A673 (cell line): ENCODE measurements at regions not wholly inside any gene's neighbourhood (a gene's known extent, or its start where the extent isn't known, plus 50 kb on each side); places are given as distances from the start of the nearest gene placed in this dataset.

Experiments used
- EZH2 ChIP-seq: fragments of 200-600 bp; sonication (generic); IDR thresholded peaks from 2 replicates; pipeline ENCODE4 v1.6.1; 2017; ENCODE audit warnings: borderline replicate concordance, low read depth, mild to moderate bottlenecking, mixed read lengths, antibody characterized with exemption, low read length; ENCODE audit not compliant: poor library complexity, severe bottlenecking
- TF ChIP-seq, protein P1 (sequence below): fragments of 300-800, 200-600 bp; sonication (generic); conservative IDR thresholded peaks from 2 replicates; pipeline ENCODE4 v1.5.1; 2017; ENCODE audit warnings: low read depth, mild to moderate bottlenecking, antibody characterized with exemption, low read length, moderate library complexity, mixed read lengths

DNA sequence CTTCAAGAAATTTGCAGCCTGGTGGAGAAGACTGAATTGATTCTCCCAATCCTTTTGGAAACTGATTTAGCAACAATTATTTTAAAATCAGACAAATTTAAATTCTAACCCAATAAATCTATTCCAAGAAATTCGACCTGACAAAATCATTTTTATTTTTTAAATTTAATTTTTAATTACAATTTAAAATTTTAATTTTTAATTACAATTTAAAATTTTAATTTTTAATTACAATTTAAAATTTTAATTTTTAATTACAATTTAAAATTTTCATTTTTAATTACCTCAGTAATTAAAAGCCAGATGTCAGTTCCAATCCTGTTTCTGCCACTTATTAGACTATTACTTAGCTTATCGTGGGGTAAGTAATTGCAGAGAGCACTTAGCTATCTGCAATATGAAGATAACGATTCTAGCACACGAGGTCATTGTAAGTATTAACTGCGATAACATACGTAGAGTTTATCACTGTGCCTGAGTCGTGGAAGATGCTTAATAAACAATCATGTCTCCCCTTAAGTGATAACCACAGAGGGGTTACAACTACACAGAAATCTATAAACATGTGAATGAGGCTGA, 346.4 kb upstream of the SLC24A2 start:
- TF ChIP-seq, protein P1, sequence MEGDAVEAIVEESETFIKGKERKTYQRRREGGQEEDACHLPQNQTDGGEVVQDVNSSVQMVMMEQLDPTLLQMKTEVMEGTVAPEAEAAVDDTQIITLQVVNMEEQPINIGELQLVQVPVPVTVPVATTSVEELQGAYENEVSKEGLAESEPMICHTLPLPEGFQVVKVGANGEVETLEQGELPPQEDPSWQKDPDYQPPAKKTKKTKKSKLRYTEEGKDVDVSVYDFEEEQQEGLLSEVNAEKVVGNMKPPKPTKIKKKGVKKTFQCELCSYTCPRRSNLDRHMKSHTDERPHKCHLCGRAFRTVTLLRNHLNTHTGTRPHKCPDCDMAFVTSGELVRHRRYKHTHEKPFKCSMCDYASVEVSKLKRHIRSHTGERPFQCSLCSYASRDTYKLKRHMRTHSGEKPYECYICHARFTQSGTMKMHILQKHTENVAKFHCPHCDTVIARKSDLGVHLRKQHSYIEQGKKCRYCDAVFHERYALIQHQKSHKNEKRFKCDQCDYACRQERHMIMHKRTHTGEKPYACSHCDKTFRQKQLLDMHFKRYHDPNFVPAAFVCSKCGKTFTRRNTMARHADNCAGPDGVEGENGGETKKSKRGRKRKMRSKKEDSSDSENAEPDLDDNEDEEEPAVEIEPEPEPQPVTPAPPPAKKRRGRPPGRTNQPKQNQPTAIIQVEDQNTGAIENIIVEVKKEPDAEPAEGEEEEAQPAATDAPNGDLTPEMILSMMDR = no peak
- TF ChIP-seq EZH2 = no peak
